GM12891 (cell line): ENCODE measurements at regions not wholly inside any gene's neighbourhood (a gene's known extent, or its start where the extent isn't known, plus 50 kb on each side); places are given as distances from the start of the nearest gene placed in this dataset.

Source experiments
- PAX5 ChIP-seq: IDR thresholded peaks from 2 replicates; pipeline ENCODE4 v1.6.1; 2011; ENCODE audit warnings: low read length, moderate library complexity, mild to moderate bottlenecking; ENCODE audit not compliant: insufficient read depth, severe bottlenecking
- POLR2A ChIP-seq: IDR thresholded peaks from 2 replicates; pipeline ENCODE4 v1.6.1; 2011; ENCODE audit warnings: low read depth, low read length, control low read depth
- POLR2AphosphoS5 ChIP-seq: IDR thresholded peaks from 2 replicates; pipeline ENCODE4 v1.6.1; 2011; ENCODE audit warnings: low read depth, low read length, control low read depth
- POU2F2 ChIP-seq: IDR thresholded peaks from 2 replicates; pipeline ENCODE4 v1.6.1; 2011; ENCODE audit warnings: low read depth, mild to moderate bottlenecking, control low read depth, low read length, moderate library complexity
- TAF1 ChIP-seq: IDR thresholded peaks from 2 replicates; pipeline ENCODE4 v1.6.1; 2011; ENCODE audit warnings: low read depth, low read length, control low read depth

DNA sequence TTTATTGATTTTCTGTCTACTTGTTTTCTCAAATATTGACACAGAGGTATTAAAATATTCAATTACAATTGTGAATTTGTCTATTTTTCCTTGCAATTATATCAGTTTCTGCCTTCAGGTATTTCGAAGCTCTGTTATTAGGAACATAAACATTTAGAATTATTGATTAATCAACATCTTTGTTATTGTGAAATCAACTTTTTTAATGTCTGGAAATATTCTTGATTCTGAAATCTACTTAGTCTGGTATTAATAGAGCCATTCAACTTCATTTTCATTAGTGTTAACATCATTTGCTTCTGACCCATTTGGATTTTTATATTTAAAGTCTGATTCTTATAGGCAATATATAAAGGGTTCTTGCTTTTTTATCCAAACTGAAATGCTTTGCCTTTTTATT is 69.8 kb upstream of the CALN1 start:
- TF ChIP-seq POU2F2 (no peak), POLR2A (no peak), POLR2AphosphoS5 (no peak), TAF1 (no peak), PAX5 (no peak)
